ENCODE measurements at regions not wholly inside any gene's neighbourhood (a gene's known extent, or its start where the extent isn't known, plus 50 kb on each side); places are given as distances from the start of the nearest gene placed in this dataset.

DNA sequence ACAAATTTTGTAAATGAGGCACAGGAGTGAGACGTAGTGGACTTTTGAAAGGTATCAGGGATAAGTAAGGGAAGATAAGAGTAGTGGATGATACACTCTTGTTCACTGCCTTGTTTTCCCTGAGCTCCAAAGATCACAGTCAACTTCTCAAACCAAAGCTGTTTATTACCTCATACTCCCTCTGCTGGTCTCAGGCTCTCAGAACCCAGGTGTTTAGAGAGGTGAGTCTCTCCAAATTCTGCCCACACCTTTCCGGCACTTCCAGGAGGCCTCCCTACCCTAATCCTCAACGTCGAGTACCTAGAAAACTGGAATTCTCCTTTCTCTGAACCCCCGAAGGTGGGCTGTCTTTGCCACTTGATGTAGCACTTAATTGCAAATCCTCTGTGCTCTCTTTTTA lies 621.1 kb downstream of the BCL11A start:
- Histone ChIP-seq H3K27me3 (ENCODE audit: control insufficient read depth in 1 of 2, insufficient read depth in 2 of 2, low read length in 2 of 2) (no peaks in the 10 kb centered on the region), H3K4me1 (ENCODE audit: control insufficient read depth, insufficient read depth, low read length) (peaks cover 3% of the 10 kb centered on the region), H3K9me3 (ENCODE audit: control insufficient read depth in 2 of 2, low read length in 2 of 2) (no peaks in the 10 kb centered on the region), H3K4me3 (ENCODE audit: low read length in 2 of 2) (no peak overlapping the region), H3K9ac (ENCODE audit: low read length in 2 of 2) (no peak overlapping the region), H3K27ac (ENCODE audit: low read length) (no peak overlapping the region), H3K36me3 (ENCODE audit: control insufficient read depth in 2 of 2, insufficient read depth in 2 of 2, low read length in 2 of 2) (no peaks in the 10 kb centered on the region)

DNA sequence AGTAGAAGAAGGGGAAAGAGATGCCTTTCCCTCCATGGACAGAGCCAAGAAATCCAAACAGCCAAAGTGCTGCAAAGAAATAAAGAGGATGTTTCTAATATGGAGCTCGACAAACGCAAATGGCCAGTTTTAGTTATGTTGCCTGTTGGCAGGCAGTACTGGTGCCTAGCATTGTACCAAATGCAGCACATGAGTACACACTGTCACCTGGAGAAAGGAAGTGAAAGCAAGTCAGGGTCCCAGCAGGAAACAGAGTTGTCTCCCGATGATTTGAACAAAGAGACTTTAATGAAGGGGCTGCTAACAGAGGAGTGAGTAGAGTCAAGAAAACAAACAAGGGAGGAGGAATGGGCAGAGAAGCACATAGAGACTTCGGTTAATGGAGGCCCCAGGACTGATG lies 623.0 kb downstream of the BCL11A start:
- H3K36me3 ChIP-seq (ENCODE audit: control insufficient read depth in 2 of 2, insufficient read depth in 2 of 2, low read length in 2 of 2) = no peaks in the 10 kb centered on the region
- no peak overlapping the region for H3K4me3 ChIP-seq (ENCODE audit: low read length in 2 of 2)

DNA sequence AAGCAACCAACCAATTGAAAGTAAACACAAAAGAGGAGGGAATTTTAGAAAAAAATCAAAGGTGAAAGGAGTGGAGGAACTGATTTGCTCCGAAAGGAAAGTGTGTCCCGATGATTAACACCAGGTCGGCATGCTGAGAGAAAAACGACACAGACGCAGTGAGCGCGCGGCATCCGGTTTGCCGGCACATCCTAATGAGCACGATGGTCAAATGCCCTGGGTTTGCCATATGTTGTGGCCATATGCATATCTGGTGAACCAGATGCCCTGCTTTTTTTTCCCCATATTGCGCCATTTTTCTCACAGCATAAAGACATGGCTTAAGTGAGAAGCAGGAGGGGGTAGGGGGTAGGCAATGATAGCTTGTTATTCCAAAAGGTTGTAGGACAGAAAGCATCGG lies 626.7 kb downstream of the BCL11A start:
- Histone ChIP-seq H3K9me3 (ENCODE audit: control insufficient read depth in 2 of 2, low read length in 2 of 2) (no peaks in the 10 kb centered on the region), H3K27ac (ENCODE audit: low read length) (no peak overlapping the region), H3K36me3 (ENCODE audit: control insufficient read depth in 2 of 2, insufficient read depth in 2 of 2, low read length in 2 of 2) (no peaks in the 10 kb centered on the region), H3K4me3 (ENCODE audit: low read length in 2 of 2) (no peak overlapping the region), H3K27me3 (ENCODE audit: control insufficient read depth in 1 of 2, insufficient read depth in 2 of 2, low read length in 2 of 2) (no peaks in the 10 kb centered on the region), H3K9ac (ENCODE audit: low read length in 2 of 2) (no peak overlapping the region), H3K4me1 (ENCODE audit: control insufficient read depth, insufficient read depth, low read length) (no peaks in the 10 kb centered on the region)

More for the DNA sequence above, 623.0 kb downstream of the BCL11A start:
- H3K4me1 ChIP-seq (ENCODE audit: control insufficient read depth, insufficient read depth, low read length) = peaks cover 3% of the 10 kb centered on the region
- no peaks in the 10 kb centered on the region for H3K27me3 ChIP-seq (ENCODE audit: control insufficient read depth in 1 of 2, insufficient read depth in 2 of 2, low read length in 2 of 2)
- H3K27ac ChIP-seq (ENCODE audit: low read length) = no peak overlapping the region
- no peaks in the 10 kb centered on the region for H3K9me3 ChIP-seq (ENCODE audit: control insufficient read depth in 2 of 2, low read length in 2 of 2)
- H3K9ac ChIP-seq (ENCODE audit: low read length in 2 of 2) = no peak overlapping the region

DNA sequence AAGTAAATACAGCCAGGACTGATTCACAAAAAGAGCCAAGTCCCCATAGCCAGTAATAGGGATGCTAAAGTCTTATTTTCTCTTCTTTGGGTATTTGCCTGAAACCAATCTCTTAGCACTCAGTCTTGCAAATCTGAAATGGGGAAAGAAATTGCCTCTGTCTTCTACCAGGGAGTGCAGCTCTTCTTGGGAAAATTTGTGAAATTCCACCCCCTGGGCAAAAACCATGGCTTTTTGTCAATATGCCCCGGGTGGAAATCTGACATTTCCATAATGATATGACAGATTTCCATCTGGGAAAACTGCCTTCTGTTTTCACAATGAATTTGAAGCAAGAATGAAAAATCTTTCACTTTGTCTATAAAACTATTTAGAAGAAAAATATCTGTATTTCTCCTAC lies 628.1 kb downstream of the BCL11A start:
- Histone ChIP-seq H3K27ac (ENCODE audit: low read length) (no peak overlapping the region), H3K36me3 (ENCODE audit: control insufficient read depth in 2 of 2, insufficient read depth in 2 of 2, low read length in 2 of 2) (no peaks in the 10 kb centered on the region), H3K4me3 (ENCODE audit: low read length in 2 of 2) (no peak overlapping the region), H3K9me3 (ENCODE audit: control insufficient read depth in 2 of 2, low read length in 2 of 2) (no peaks in the 10 kb centered on the region), H3K4me1 (ENCODE audit: control insufficient read depth, insufficient read depth, low read length) (no peaks in the 10 kb centered on the region), H3K9ac (ENCODE audit: low read length in 2 of 2) (no peak overlapping the region), H3K27me3 (ENCODE audit: control insufficient read depth in 1 of 2, insufficient read depth in 2 of 2, low read length in 2 of 2) (no peaks in the 10 kb centered on the region)

DNA sequence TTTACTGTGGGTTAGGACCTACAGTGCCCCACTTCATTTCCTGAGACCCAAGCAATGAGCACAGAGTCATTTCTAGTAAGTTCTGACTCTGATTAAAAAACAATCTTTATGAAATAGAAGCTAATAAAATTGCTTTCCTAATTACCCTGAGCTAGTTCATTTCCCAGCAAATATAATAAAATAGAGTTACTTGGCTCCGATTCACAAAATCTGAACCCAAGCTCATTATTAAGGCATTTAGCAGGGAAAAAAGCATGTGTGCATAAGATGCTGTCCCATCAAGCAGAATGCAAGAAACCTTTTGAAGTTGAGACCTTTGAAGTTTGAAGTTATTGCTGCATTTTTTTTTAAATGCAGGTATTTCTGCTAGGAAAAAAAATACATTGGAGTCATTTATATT lies 629.1 kb downstream of the BCL11A start:
- Histone ChIP-seq H3K4me1 (ENCODE audit: control insufficient read depth, insufficient read depth, low read length) (no peaks in the 10 kb centered on the region), H3K36me3 (ENCODE audit: control insufficient read depth in 2 of 2, insufficient read depth in 2 of 2, low read length in 2 of 2) (no peaks in the 10 kb centered on the region), H3K4me3 (ENCODE audit: low read length in 2 of 2) (no peak overlapping the region), H3K27ac (ENCODE audit: low read length) (no peak overlapping the region), H3K27me3 (ENCODE audit: control insufficient read depth in 1 of 2, insufficient read depth in 2 of 2, low read length in 2 of 2) (no peaks in the 10 kb centered on the region), H3K9ac (ENCODE audit: low read length in 2 of 2) (no peak overlapping the region), H3K9me3 (ENCODE audit: control insufficient read depth in 2 of 2, low read length in 2 of 2) (no peaks in the 10 kb centered on the region)

DNA sequence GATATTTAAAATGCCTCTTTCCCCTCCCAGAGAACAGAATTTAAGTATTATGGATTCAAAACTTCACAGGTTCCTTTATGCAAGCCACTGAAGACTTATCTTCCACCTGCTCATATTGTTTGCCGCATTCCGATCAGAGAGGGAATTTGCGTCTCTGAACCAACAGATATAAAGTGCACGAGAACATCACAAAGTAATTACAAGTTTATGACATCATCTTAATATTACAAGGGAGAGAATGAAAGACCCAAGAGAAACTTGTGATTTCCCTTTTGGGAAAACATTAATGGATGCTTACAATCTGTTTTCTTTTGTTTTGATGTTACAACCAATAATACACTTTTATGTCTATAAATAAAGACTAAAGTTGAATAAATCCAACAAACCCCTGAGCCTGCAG lies 631.0 kb downstream of the BCL11A start:
- no peak overlapping the region for H3K4me3 ChIP-seq (ENCODE audit: low read length in 2 of 2)
- no peak overlapping the region for H3K9ac ChIP-seq (ENCODE audit: low read length in 2 of 2)
- H3K4me1 ChIP-seq (ENCODE audit: control insufficient read depth, insufficient read depth, low read length) = no peaks in the 10 kb centered on the region
- no peaks in the 10 kb centered on the region for H3K9me3 ChIP-seq (ENCODE audit: control insufficient read depth in 2 of 2, low read length in 2 of 2)
- H3K36me3 ChIP-seq (ENCODE audit: control insufficient read depth in 2 of 2, insufficient read depth in 2 of 2, low read length in 2 of 2) = no peaks in the 10 kb centered on the region
- no peaks in the 10 kb centered on the region for H3K27me3 ChIP-seq (ENCODE audit: control insufficient read depth in 1 of 2, insufficient read depth in 2 of 2, low read length in 2 of 2)
- H3K27ac ChIP-seq (ENCODE audit: low read length) = no peak overlapping the region

DNA sequence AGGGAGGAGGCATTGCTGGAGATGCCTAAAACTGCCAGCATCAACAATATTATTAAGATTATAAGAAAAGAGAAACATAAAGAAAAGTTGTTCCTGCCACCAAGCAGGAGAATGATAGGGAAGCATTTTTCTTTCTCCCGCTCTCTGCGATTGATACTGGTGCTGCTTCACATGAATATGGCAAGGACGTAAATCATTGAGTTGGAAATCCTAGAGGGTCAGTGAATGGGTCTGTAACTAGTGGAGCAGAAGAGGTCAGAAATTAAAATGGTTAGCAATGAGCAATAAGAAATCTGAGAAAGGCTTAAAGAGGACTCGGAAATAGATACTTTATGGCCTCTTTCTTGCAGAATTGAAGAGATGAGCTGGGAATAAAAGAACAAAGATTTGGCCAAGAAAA lies 631.7 kb downstream of the BCL11A start:
- Histone ChIP-seq H3K36me3 (ENCODE audit: control insufficient read depth in 2 of 2, insufficient read depth in 2 of 2, low read length in 2 of 2) (no peaks in the 10 kb centered on the region), H3K4me3 (ENCODE audit: low read length in 2 of 2) (no peak overlapping the region), H3K4me1 (ENCODE audit: control insufficient read depth, insufficient read depth, low read length) (no peaks in the 10 kb centered on the region), H3K27me3 (ENCODE audit: control insufficient read depth in 1 of 2, insufficient read depth in 2 of 2, low read length in 2 of 2) (no peaks in the 10 kb centered on the region), H3K9me3 (ENCODE audit: control insufficient read depth in 2 of 2, low read length in 2 of 2) (no peaks in the 10 kb centered on the region), H3K9ac (ENCODE audit: low read length in 2 of 2) (no peak overlapping the region), H3K27ac (ENCODE audit: low read length) (no peak overlapping the region)

DNA sequence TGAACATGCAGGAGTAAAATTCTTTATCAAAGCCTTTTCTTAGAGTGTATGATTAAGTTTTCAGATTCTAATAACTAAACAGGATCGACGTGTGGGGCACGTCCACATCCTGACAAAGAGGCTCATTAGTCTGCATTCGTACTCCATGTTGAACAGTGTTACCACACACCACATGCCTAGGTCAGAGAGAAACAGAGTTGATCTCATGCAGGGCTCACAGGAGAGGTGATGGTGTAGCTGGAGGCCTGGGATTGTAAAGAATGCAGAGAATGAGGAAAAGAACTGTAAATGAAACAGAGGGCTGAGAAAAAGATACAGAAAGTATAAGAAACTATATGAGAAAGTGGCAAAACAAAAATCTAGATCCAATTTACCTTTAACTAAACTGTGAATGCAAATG lies 632.5 kb downstream of the BCL11A start:
- Histone ChIP-seq H3K9me3 (ENCODE audit: control insufficient read depth in 2 of 2, low read length in 2 of 2) (no peaks in the 10 kb centered on the region), H3K4me1 (ENCODE audit: control insufficient read depth, insufficient read depth, low read length) (no peaks in the 10 kb centered on the region), H3K27me3 (ENCODE audit: control insufficient read depth in 1 of 2, insufficient read depth in 2 of 2, low read length in 2 of 2) (no peaks in the 10 kb centered on the region), H3K4me3 (ENCODE audit: low read length in 2 of 2) (no peak overlapping the region), H3K9ac (ENCODE audit: low read length in 2 of 2) (no peak overlapping the region), H3K27ac (ENCODE audit: low read length) (no peak overlapping the region), H3K36me3 (ENCODE audit: control insufficient read depth in 2 of 2, insufficient read depth in 2 of 2, low read length in 2 of 2) (no peaks in the 10 kb centered on the region)

DNA sequence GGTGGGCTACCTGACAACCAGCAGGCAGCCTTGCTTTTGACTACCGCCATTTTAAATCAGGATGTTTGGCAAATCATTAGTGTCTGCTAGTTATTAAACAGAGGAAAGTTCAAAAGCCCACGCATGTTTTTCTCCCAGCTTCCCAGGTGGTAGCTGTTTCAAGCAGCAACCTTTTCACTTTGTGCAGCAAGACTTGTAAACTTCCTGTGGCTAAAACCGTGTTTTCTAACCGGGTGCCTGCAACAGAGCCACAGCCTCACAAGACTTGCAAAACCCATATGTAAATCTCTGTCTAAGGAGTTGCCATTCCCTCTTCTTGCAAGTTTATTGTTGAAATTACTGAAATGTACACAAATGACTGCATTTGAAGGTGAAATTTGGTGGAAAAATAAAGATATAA lies 633.1 kb downstream of the BCL11A start:
- Histone ChIP-seq H3K27me3 (ENCODE audit: control insufficient read depth in 1 of 2, insufficient read depth in 2 of 2, low read length in 2 of 2) (no peaks in the 10 kb centered on the region), H3K4me3 (ENCODE audit: low read length in 2 of 2) (no peak overlapping the region), H3K4me1 (ENCODE audit: control insufficient read depth, insufficient read depth, low read length) (no peaks in the 10 kb centered on the region), H3K27ac (ENCODE audit: low read length) (no peak overlapping the region), H3K36me3 (ENCODE audit: control insufficient read depth in 2 of 2, insufficient read depth in 2 of 2, low read length in 2 of 2) (no peaks in the 10 kb centered on the region), H3K9me3 (ENCODE audit: control insufficient read depth in 2 of 2, low read length in 2 of 2) (no peaks in the 10 kb centered on the region), H3K9ac (ENCODE audit: low read length in 2 of 2) (no peak overlapping the region)

DNA sequence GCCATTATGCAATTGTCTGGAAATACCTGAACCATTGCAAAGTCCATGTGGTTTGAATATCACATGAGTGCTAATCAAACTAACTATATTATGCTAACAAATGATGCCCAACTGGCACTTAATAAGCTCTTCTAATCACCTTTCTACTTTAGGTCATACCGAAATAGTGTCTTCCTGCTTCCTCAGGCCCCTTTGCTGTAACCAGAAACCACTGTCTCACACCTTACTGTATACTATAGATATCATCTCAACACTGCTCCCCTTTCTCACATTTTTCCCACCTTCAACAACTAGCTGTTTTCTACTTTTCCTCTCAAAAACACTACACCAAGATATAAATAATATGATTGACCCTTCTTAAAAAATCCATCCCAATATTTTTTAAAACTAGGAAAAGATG lies 633.9 kb downstream of the BCL11A start:
- no peak overlapping the region for H3K9ac ChIP-seq (ENCODE audit: low read length in 2 of 2)
- no peak overlapping the region for H3K27ac ChIP-seq (ENCODE audit: low read length)
- no peak overlapping the region for H3K4me3 ChIP-seq (ENCODE audit: low read length in 2 of 2)
- H3K4me1 ChIP-seq (ENCODE audit: control insufficient read depth, insufficient read depth, low read length) = no peaks in the 10 kb centered on the region
- H3K9me3 ChIP-seq (ENCODE audit: control insufficient read depth in 2 of 2, low read length in 2 of 2) = no peaks in the 10 kb centered on the region
- H3K36me3 ChIP-seq (ENCODE audit: control insufficient read depth in 2 of 2, insufficient read depth in 2 of 2, low read length in 2 of 2) = no peaks in the 10 kb centered on the region
- no peaks in the 10 kb centered on the region for H3K27me3 ChIP-seq (ENCODE audit: control insufficient read depth in 1 of 2, insufficient read depth in 2 of 2, low read length in 2 of 2)

DNA sequence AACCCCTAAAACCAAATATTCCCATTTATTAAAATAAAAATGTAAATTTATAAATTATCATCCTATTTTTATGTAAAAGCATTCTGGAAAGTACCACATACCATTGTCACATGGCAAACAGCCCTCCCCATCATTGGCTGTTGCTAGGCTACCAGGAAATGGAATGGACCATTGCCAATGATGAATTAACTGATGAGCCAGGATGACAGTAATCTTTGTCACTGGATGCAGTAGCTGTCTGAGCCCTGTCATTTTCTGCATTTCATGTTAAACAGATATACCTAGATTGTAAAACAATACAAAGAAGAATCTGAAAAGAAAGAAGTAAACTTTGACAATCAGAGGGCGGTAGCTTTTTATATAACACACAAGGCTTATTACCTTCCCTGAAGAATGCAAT lies 641.4 kb downstream of the BCL11A start:
- Histone ChIP-seq H3K4me3 (ENCODE audit: low read length in 2 of 2) (no peak overlapping the region), H3K27ac (ENCODE audit: low read length) (no peak overlapping the region), H3K27me3 (ENCODE audit: control insufficient read depth in 1 of 2, insufficient read depth in 2 of 2, low read length in 2 of 2) (no peaks in the 10 kb centered on the region), H3K36me3 (ENCODE audit: control insufficient read depth in 2 of 2, insufficient read depth in 2 of 2, low read length in 2 of 2) (no peaks in the 10 kb centered on the region), H3K9me3 (ENCODE audit: control insufficient read depth in 2 of 2, low read length in 2 of 2) (no peaks in the 10 kb centered on the region), H3K9ac (ENCODE audit: low read length in 2 of 2) (no peak overlapping the region), H3K4me1 (ENCODE audit: control insufficient read depth, insufficient read depth, low read length) (no peaks in the 10 kb centered on the region)

DNA sequence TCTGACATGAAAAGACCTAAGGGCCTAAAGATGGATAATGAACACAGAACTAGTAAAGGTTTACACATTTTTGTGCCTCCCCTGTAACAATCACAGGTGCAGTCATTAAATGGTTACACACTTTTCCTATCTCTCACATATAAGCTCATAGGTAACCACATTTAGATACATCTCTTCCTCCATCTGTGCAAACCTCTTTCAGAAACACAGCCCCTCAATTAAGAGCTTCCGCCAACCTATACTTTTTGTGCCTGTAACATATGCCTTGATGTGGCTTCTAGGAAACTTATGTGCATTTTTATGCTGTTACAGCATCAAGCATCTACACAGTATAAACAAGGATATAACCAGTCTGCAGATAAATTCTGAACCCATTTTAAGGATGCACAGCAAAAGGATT lies 643.3 kb downstream of the BCL11A start:
- Histone ChIP-seq H3K9me3 (ENCODE audit: control insufficient read depth in 2 of 2, low read length in 2 of 2) (no peaks in the 10 kb centered on the region), H3K4me3 (ENCODE audit: low read length in 2 of 2) (no peak overlapping the region), H3K4me1 (ENCODE audit: control insufficient read depth, insufficient read depth, low read length) (no peaks in the 10 kb centered on the region), H3K9ac (ENCODE audit: low read length in 2 of 2) (no peak overlapping the region), H3K27ac (ENCODE audit: low read length) (no peak overlapping the region), H3K36me3 (ENCODE audit: control insufficient read depth in 2 of 2, insufficient read depth in 2 of 2, low read length in 2 of 2) (no peaks in the 10 kb centered on the region), H3K27me3 (ENCODE audit: control insufficient read depth in 1 of 2, insufficient read depth in 2 of 2, low read length in 2 of 2) (no peaks in the 10 kb centered on the region)
